Neural cell (in vitro differentiated cells): ENCODE measurements at regions not wholly inside any gene's neighbourhood (a gene's known extent, or its start where the extent isn't known, plus 50 kb on each side); places are given as distances from the start of the nearest gene placed in this dataset.
A peak's percentile ranks its signal among the peaks of the same experiment; 100 is the strongest.

Experiments used
- H2AFZ ChIP-seq: fragments of 200-600, 300-800 bp; sonication (generic), shearing (Covaris generic); 2 replicates; pipeline ENCODE4 v1.6.0; 2014; ENCODE audit warnings: low read depth, mild to moderate bottlenecking, antibody characterized with exemption, low read length, moderate library complexity
- H3F3A ChIP-seq: fragments of 200-600 bp; shearing (Covaris generic); 2 replicates; pipeline ENCODE4 v1.6.1; 2016; ENCODE audit warnings: mild to moderate bottlenecking, moderate library complexity, mixed read lengths, antibody characterized with exemption, low read length; ENCODE audit not compliant: insufficient read depth, poor library complexity, severe bottlenecking
- H3K27ac ChIP-seq: fragments of 200-600, 300-800 bp; sonication (generic), shearing (Covaris generic); 2 replicates; pipeline ENCODE4 v1.5.1; 2014; ENCODE audit warnings: mild to moderate bottlenecking, low read length, moderate library complexity
- H3K27me3 ChIP-seq: fragments of 300-800, 200-600 bp; sonication (generic), shearing (Covaris generic); 2 replicates; pipeline ENCODE4 v1.6.0; 2014; ENCODE audit warnings: mild to moderate bottlenecking, low read depth, low read length, moderate library complexity; ENCODE audit not compliant: insufficient read depth
- H3K36me3 ChIP-seq: fragments of 300-800, 200-600 bp; sonication (generic), shearing (Covaris generic); 2 replicates; pipeline ENCODE4 v1.5.1; 2014; ENCODE audit warnings: mild to moderate bottlenecking, antibody characterized with exemption, low read length, moderate library complexity; ENCODE audit not compliant: insufficient read depth
- H3K4me2 ChIP-seq: fragments of 300-800, 200-600 bp; sonication (generic), shearing (Covaris generic); 2 replicates; pipeline ENCODE4 v1.6.0; 2014; ENCODE audit warnings: mild to moderate bottlenecking, low read length
- H3K4me3 ChIP-seq: fragments of 300-800, 200-600 bp; sonication (generic), shearing (Covaris generic); 2 replicates; pipeline ENCODE4 v1.5.1; 2014; ENCODE audit warnings: mild to moderate bottlenecking, low read length, moderate library complexity
- H3K79me2 ChIP-seq: fragments of 200-600 bp; shearing (Covaris generic); replicated peaks from 2 replicates; pipeline ENCODE4 v1.6.0; 2014; ENCODE audit warnings: mild to moderate bottlenecking, low read length, moderate library complexity; ENCODE audit not compliant: insufficient read depth
- H3K9ac ChIP-seq: fragments of 300-800, 200-600 bp; sonication (generic), shearing (Covaris generic); 2 replicates; pipeline ENCODE4 v1.6.1; 2016; ENCODE audit warnings: mild to moderate bottlenecking, low read length, mixed read lengths
- H3K9me2 ChIP-seq: fragments of 200-600 bp; shearing (Covaris generic); 2 replicates; pipeline ENCODE4 v1.6.1; 2016; ENCODE audit warnings: mild to moderate bottlenecking, low read length, mixed read lengths; ENCODE audit not compliant: insufficient read depth
- H3K9me3 ChIP-seq: fragments of 200-600, 300-800 bp; sonication (generic), shearing (Covaris generic); 2 replicates; pipeline ENCODE4 v1.6.1; 2016; ENCODE audit warnings: mild to moderate bottlenecking, mixed run types, low read length, moderate library complexity, mixed read lengths
- H4K20me1 ChIP-seq: fragments of 200-600 bp; shearing (Covaris generic); 2 replicates; pipeline ENCODE4 v1.6.1; 2016; ENCODE audit warnings: mild to moderate bottlenecking, mixed run types; ENCODE audit not compliant: insufficient read depth
- CTCF ChIP-seq: fragments of 450-650 bp; IDR thresholded peaks from 2 replicates; pipeline ENCODE4 v1.5.1; 2014; ENCODE audit warnings: antibody characterized with exemption, mild to moderate bottlenecking, moderate library complexity; ENCODE audit not compliant: poor library complexity, severe bottlenecking
- EP300 ChIP-seq: fragments of 450-650 bp; conservative IDR thresholded peaks from 2 replicates; pipeline ENCODE4 v1.6.1; 2014; ENCODE audit warnings: antibody characterized with exemption, mild to moderate bottlenecking, moderate library complexity; ENCODE audit not compliant: poor library complexity, severe bottlenecking
- EZH2 ChIP-seq: fragments of 200-600, 300-800 bp; shearing (Covaris generic), sonication (generic); IDR thresholded peaks from 2 replicates; pipeline ENCODE4 v1.6.1; 2014; ENCODE audit warnings: antibody characterized with exemption, low read length, borderline replicate concordance, mild to moderate bottlenecking; ENCODE audit not compliant: insufficient read depth, poor library complexity, severe bottlenecking
- MXI1 ChIP-seq: fragments of 450-650 bp; conservative IDR thresholded peaks from 2 replicates; pipeline ENCODE4 v1.6.1; 2014; ENCODE audit warnings: antibody characterized with exemption, mild to moderate bottlenecking; ENCODE audit not compliant: poor library complexity, severe bottlenecking
- POLR2AphosphoS5 ChIP-seq: IDR thresholded peaks from 2 replicates; pipeline ENCODE4 v1.6.1; 2012
- RAD21 ChIP-seq: fragments of 450-650 bp; conservative IDR thresholded peaks from 2 replicates; pipeline ENCODE4 v1.6.1; 2014; ENCODE audit warnings: antibody characterized with exemption, mild to moderate bottlenecking, moderate library complexity
- REST ChIP-seq: IDR thresholded peaks from 2 replicates; pipeline ENCODE4 v1.6.1; 2012; ENCODE audit warnings: borderline replicate concordance
- SMC3 ChIP-seq: fragments of 450-650 bp; conservative IDR thresholded peaks from 2 replicates; pipeline ENCODE4 v1.6.1; 2014; ENCODE audit warnings: antibody characterized with exemption, mild to moderate bottlenecking, moderate library complexity; ENCODE audit not compliant: poor library complexity
- TAF1 ChIP-seq: IDR thresholded peaks from 2 replicates; pipeline ENCODE4 v1.6.1; 2012; ENCODE audit warnings: low read depth

GRCh38 chr5:83000428-83000827, 76.8 kb downstream of the TMEM167A start:
- no peaks in the 10 kb centered on the region for H3K36me3 ChIP-seq
- TF ChIP-seq EP300 (no peak), TAF1 (no peak), POLR2AphosphoS5 (no peak), MXI1 (no peak), RAD21 (no peak), SMC3 (no peak), REST (no peak), EZH2 (no peak), CTCF (no peak)
- H3K9me3 ChIP-seq, result no peaks in the 10 kb centered on the region
- H4K20me1 ChIP-seq, result no peaks in the 10 kb centered on the region
- H2AFZ ChIP-seq, result no peak overlapping the region
- no peak overlapping the region for H3K4me3 ChIP-seq
- H3K4me2 ChIP-seq, result no peak overlapping the region
- peaks cover 41% of the 10 kb centered on the region for H3K79me2 ChIP-seq
- no peaks in the 10 kb centered on the region for H3K27me3 ChIP-seq
- H3K27ac ChIP-seq, result peak overlapping the region; percentile 95
- no peak overlapping the region for H3K9ac ChIP-seq
- peaks cover 12% of the 10 kb centered on the region for H3F3A ChIP-seq
- no peaks in the 10 kb centered on the region for H3K9me2 ChIP-seq

- Histone ChIP-seq H3K9ac (no peak overlapping the region), H3K79me2 (peaks cover 38% of the 10 kb centered on the region), H3K4me2 (no peak overlapping the region), H3K4me3 (no peak overlapping the region), H3K36me3 (no peaks in the 10 kb centered on the region), H4K20me1 (no peaks in the 10 kb centered on the region), H3F3A (no peaks in the 10 kb centered on the region), H3K9me3 (no peaks in the 10 kb centered on the region), H2AFZ (no peak overlapping the region), H3K27ac (no peak overlapping the region), H3K9me2 (no peaks in the 10 kb centered on the region), H3K27me3 (no peaks in the 10 kb centered on the region)
- no peak for TF ChIP-seq RAD21
- no peak for TF ChIP-seq MXI1
- TF ChIP-seq REST, result no peak
- no peak for TF ChIP-seq TAF1
- TF ChIP-seq CTCF, result no peak
Observed at GRCh38 chr5:82993416-82993815, 83.8 kb downstream of the TMEM167A start.
